Stimulated activated naive CD8-positive, alpha-beta T cell treated with anti-CD3 and anti-CD28 coated beads, Interleukin-15, Interleukin-2, amounts not matched to agents 100 U/mL and 50 U/mL, for 24 hours (primary cell): ENCODE measurements at regions not wholly inside any gene's neighbourhood (a gene's known extent, or its start where the extent isn't known, plus 50 kb on each side); places are given as distances from the start of the nearest gene placed in this dataset.
"Not testable (repeated sequence)": the region's sequence is repeated elsewhere in the genome, so short reads cannot be mapped to it uniquely, and the experiment has no call there.

Experiments
- ATAC-seq: fragments of 150-1000 bp; cut with Tn5 transposase; one replicate; pipeline ENCODE4 v1.10.0; 2021
- DNase-seq: peaks from one replicate; pipeline ENCODE4 v3.0.0; 2021

GRCh38 chr9:95732802-95733688 is 142.4 kb upstream of the ERCC6L2 start:
- DNase-seq (no peak), ATAC-seq (peak; percentile 47)

- no peak for DNase-seq
- ATAC-seq, result no peak
These were observed 143.6 kb upstream of the ERCC6L2 start for GRCh38 chr9:95731876-95732275.

GRCh38 chr9:95729669-95730368 is 145.7 kb upstream of the ERCC6L2 start:
- DNase-seq (no peak), ATAC-seq (no peak)

GRCh38 chr9:95729046-95729445 is 146.4 kb upstream of the ERCC6L2 start:
- no peak for DNase-seq
- ATAC-seq, result no peak

DNA sequence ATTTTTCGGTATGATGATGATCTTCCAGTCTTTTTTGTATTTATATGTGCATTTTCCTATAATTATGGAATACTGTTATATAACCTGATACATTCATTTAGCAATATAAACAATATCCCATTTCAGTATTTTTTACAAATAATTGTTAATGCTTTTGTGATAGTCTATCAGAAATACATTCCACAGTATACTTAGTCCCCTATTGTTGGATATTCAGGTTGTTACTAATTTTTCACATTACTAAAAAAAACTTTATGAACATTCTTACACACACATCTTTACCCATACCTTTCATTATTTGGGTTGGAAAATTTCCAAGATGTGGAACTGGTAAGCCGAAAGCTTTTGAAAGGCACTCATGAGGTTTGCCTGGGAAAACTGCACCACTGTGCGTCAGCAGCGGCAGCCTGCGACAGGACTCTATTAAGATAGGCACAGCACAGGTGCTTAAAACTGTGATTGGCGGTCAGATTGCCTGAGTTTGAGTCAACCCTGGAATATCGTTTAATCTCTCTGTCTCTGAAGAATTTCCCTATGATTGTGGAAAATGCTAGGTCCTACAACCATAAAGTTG is 147.5 kb upstream of the ERCC6L2 start:
- no peak for ATAC-seq
- no peak for DNase-seq

- no peak for ATAC-seq
- no peak for DNase-seq
These were observed 148.7 kb upstream of the ERCC6L2 start for GRCh38 chr9:95726756-95727155.

DNA sequence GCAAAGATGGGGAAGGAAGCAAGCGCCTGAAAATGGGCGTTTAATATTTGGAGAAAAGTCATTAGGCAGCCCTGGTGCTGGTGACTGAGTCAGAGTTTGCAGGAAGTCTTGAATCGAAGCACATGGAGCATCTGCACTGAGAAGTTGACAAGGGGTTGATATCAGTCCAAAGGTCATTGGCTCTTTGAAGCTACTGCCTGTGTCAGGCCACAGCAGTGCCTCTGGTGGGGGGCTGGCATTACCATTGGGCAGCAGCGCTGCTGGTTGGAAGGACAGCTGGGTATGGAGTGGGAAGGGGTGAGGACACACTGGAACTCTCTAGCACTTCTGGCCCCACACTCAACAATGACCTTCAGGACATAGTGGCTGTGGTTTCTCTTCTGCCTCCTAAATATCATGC is 150.4 kb upstream of the ERCC6L2 start:
- DNase-seq, result peak; percentile 49
- ATAC-seq, result peak; percentile 53

DNA sequence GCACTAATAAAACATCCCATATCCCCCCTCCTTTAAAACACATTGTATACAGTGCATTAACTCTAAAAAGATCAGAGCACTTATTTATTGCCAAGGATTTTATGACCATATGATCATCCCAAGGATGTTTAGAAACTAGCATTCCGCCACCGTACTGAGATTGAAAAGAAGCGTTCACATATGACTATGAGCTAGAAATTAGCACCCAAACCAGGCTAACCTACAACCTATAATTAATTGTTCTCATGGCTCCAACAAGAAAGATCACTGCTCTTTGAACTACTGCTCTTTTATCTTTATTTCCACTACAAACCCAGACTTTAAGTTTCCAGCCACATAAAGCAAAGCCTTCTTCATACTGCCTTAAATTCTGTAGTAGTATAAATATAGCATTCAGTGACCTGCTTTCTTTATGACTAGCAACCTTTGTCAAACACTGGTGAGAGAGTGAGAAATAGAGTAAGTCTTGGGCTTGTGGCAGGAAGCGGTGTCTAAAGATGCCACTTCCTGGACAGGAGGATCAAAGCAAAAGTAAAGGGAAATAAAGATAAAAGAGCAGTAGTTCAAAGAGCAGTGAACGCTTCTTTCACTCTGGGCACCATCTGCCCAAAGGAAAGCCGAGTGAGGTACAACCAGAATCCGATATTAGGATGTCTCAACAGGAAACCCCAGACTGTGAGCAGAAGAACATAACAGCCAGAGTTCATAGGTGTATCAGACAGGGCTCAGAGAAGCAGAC is 151.1 kb upstream of the ERCC6L2 start:
- ATAC-seq (peak; percentile 90), DNase-seq (peak; percentile 62)

- DNase-seq (no peak), ATAC-seq (no peak)
These were observed 153.3 kb upstream of the ERCC6L2 start for GRCh38 chr9:95722141-95722540.

- ATAC-seq, result no peak
These were observed 154.4 kb upstream of the ERCC6L2 start for GRCh38 chr9:95721061-95721531.

DNA sequence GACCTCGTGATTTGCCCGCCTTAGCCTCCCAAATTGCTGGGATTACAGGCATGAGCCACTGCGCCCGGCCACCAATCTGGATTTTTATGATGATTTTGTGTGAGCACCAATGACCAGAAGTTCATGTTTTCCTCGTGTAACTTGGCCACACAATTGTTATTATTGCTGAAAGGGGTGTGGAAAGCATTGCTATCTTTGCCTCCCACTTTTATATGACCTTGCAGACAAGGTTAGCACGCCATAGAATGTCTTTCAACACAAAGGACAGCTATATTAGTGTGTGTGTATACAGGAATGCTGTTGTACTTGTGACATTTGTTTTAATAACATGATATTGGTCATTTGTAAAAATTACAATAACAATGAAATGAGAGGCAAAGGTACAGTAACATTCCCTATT is 155.0 kb upstream of the ERCC6L2 start:
- no peak for DNase-seq
- no peak for ATAC-seq

More at GRCh38 chr9:95721061-95721531, 154.4 kb upstream of the ERCC6L2 start:
- DNase-seq, result no peak

- no peak for DNase-seq
- ATAC-seq, result no peak
These were observed 156.1 kb upstream of the ERCC6L2 start for GRCh38 chr9:95719354-95719753.

GRCh38 chr9:95718263-95718662 is 157.2 kb upstream of the ERCC6L2 start:
- ATAC-seq (no peak), DNase-seq (no peak)

GRCh38 chr9:95715868-95716435 is 159.5 kb upstream of the ERCC6L2 start:
- no peak for DNase-seq
- no peak for ATAC-seq

DNA sequence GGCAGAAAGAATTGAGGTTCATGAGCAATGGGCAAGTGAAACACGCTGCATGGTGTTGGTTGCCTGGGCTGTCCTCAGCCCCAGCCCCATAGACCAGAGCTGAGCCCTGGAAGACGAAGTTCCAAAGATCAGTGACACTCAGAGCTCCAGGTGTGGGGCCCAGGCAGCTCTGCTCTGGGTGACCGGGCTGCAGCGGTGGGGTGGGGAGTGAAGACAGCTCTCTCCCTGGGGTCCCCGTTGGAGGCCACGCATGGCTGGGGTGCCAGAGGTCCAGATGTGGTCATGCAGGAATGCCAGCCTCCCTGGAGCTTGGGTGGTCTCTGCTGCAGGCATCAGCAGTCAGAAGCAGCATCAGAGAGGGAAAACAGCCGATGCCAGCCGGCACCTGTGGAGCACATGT is 165.0 kb upstream of the ERCC6L2 start:
- ATAC-seq, result no peak
- no peak for DNase-seq

- DNase-seq (no peak), ATAC-seq (no peak)
These were observed 178.8 kb upstream of the ERCC6L2 start for GRCh38 chr9:95696701-95697100.

GRCh38 chr9:95691435-95691834 is 174.7 kb upstream of the PTCH1 start:
- DNase-seq (no peak), ATAC-seq (no peak)

DNA sequence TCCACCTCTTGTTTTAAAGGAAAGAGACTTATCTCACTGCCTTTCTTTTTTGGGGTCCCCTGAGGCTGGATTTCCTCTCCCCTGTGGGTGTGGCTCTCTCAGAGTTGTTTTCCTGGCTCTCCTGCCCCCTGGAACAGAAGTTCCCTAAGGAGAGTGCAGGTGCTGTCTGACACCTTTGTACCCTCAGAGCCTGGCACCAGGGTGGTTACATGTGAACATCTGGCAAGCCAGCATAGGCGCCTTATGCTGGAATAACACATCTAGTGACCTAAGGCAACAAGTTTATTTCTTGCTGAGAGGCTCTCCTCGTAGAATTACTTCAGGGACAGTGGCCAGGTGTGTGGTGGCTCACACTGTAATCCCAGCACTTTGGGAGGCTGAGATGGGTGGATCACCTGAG is 172.9 kb upstream of the PTCH1 start:
- DNase-seq (no peak), ATAC-seq (no peak)

DNA sequence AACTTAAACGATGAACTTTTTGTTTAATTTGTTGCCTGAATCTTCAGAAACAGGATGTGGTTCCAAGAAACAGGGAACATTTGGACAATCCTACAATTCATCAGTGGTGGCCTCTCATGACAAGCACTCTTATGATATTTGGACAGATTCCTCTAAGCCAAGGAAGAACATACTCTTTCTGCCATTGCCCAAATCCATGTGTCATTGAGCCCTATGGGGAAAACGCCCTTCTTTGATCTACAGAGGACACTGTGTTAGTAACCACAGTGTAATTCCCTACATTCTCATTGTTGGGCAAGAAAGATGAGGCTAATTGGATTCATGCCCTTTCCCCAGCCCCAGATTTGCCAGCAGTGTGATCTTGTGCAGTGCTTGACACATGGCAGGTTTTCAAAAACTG is 167.7 kb upstream of the PTCH1 start:
- DNase-seq (no peak), ATAC-seq (no peak)

GRCh38 chr9:95680306-95680705 is 163.5 kb upstream of the PTCH1 start:
- not testable (repeated sequence) for ATAC-seq, DNase-seq

GRCh38 chr9:95679874-95680273 is 163.1 kb upstream of the PTCH1 start:
- ATAC-seq (no peak), DNase-seq (no peak)

- DNase-seq (no peak), ATAC-seq (no peak)
These were observed 162.0 kb upstream of the PTCH1 start for GRCh38 chr9:95678759-95679158.
